H1 (cell line): ENCODE measurements at regions not wholly inside any gene's neighbourhood (a gene's known extent, or its start where the extent isn't known, plus 50 kb on each side); places are given as distances from the start of the nearest gene placed in this dataset.

Source experiments
- EGR1 ChIP-seq: IDR thresholded peaks from 2 replicates; pipeline ENCODE4 v1.6.1; 2011; ENCODE audit warnings: low read depth, low read length, borderline replicate concordance
- HDAC6 ChIP-seq: IDR thresholded peaks from one replicate; pipeline ENCODE4 v1.7.1; 2012; ENCODE audit warnings: low read depth, mild to moderate bottlenecking, inconsistent platforms, low read length, moderate library complexity
- JUN ChIP-seq: IDR thresholded peaks from 2 replicates; pipeline ENCODE4 v1.6.1; 2011; ENCODE audit warnings: low read depth, mild to moderate bottlenecking, improper control_type of control experiment, low read length
- RAD21 ChIP-seq, 2 experiments: IDR thresholded peaks in 1 of 2; conservative IDR thresholded peaks in 1 of 2; 2 replicates each; pipeline ENCODE4 v1.6.1; 2011; ENCODE audit warnings: low read depth in 2 of 2, low read length in 2 of 2, improper control_type of control experiment in 1 of 2, inconsistent platforms in 1 of 2, mild to moderate bottlenecking in 1 of 2, moderate library complexity in 1 of 2
- RBBP5 ChIP-seq: IDR thresholded peaks from 2 replicates; pipeline ENCODE4 v1.7.1; 2012; ENCODE audit warnings: low read depth, mild to moderate bottlenecking, inconsistent platforms, low read length, moderate library complexity, borderline replicate concordance
- RFX5 ChIP-seq: IDR thresholded peaks from 2 replicates; pipeline ENCODE4 v1.6.1; 2011; ENCODE audit warnings: low read depth, low read length, improper control_type of control experiment, borderline replicate concordance
- RNF2 ChIP-seq: fragments of 200-900, 300-1000 bp; sonication (generic); IDR thresholded peaks from 2 replicates; pipeline ENCODE4 v1.7.1; 2016; ENCODE audit warnings: borderline replicate concordance, low read depth, mild to moderate bottlenecking, antibody characterized with exemption, low read length; ENCODE audit not compliant: poor library complexity, severe bottlenecking; ENCODE audit errors: missing control alignments
- RXRA ChIP-seq: IDR thresholded peaks from 2 replicates; pipeline ENCODE4 v1.6.1; 2011; ENCODE audit warnings: low read depth, mild to moderate bottlenecking, low read length, moderate library complexity; ENCODE audit not compliant: insufficient read depth
- SAP30 ChIP-seq: fragments of 300-600 bp; sonication (generic); IDR thresholded peaks from 2 replicates; pipeline ENCODE4 v1.7.1; 2012; ENCODE audit warnings: low read length, moderate library complexity, mild to moderate bottlenecking, inconsistent platforms; ENCODE audit not compliant: insufficient read depth, insufficient replicate concordance
- SIX5 ChIP-seq: IDR thresholded peaks from 2 replicates; pipeline ENCODE4 v1.6.1; 2011; ENCODE audit warnings: mild to moderate bottlenecking, low read depth, low read length
- SP1 ChIP-seq: IDR thresholded peaks from 2 replicates; pipeline ENCODE4 v1.6.1; 2011; ENCODE audit warnings: low read depth, low read length
- SP4 ChIP-seq: IDR thresholded peaks from 2 replicates; pipeline ENCODE4 v1.6.1; 2012; ENCODE audit warnings: low read length, inconsistent platforms
- SUZ12 ChIP-seq: fragments of 200-600 bp; sonication (generic); IDR thresholded peaks from 2 replicates; pipeline ENCODE4 v1.6.1; 2012; ENCODE audit warnings: mild to moderate bottlenecking, inconsistent platforms, low read length, moderate library complexity, mixed read lengths
- TAF1 ChIP-seq: IDR thresholded peaks from 2 replicates; pipeline ENCODE4 v1.6.1; 2011; ENCODE audit warnings: mild to moderate bottlenecking, low read depth, low read length
- ZNF274 ChIP-seq: IDR thresholded peaks from 2 replicates; pipeline ENCODE4 v1.7.0; 2012; ENCODE audit warnings: low read length, borderline replicate concordance; ENCODE audit errors: extremely low read depth
- TF ChIP-seq, protein P1 (sequence below): IDR thresholded peaks from 2 replicates; pipeline ENCODE4 v1.6.1; 2011; ENCODE audit warnings: low read length, improper control_type of control experiment
- TF ChIP-seq, protein P2 (sequence below): IDR thresholded peaks from 2 replicates; pipeline ENCODE4 v1.6.1; 2011; ENCODE audit warnings: low read depth, mild to moderate bottlenecking, low read length; ENCODE audit not compliant: insufficient read depth
- TF ChIP-seq, protein P3 (sequence below), 3 experiments: IDR thresholded peaks; 1 replicate in 2 of 3; 2 replicates in 1 of 3; pipeline versions ENCODE4 v1.5.1 to v1.6.1; 2011; ENCODE audit warnings: low read length in 3 of 3, mild to moderate bottlenecking in 3 of 3, inconsistent platforms in 2 of 3, low read depth in 1 of 3, moderate library complexity in 1 of 3; ENCODE audit not compliant: insufficient read depth in 1 of 3; ENCODE audit errors: control extremely low read depth in 1 of 3

- no peak for TF ChIP-seq HDAC6
- no peak for TF ChIP-seq JUN
- no peak for TF ChIP-seq SP4
- TF ChIP-seq ZNF274: no peak
- TF ChIP-seq SAP30: no peak
- TF ChIP-seq TAF1: no peak
- no peak for TF ChIP-seq RNF2
- TF ChIP-seq, protein P1, sequence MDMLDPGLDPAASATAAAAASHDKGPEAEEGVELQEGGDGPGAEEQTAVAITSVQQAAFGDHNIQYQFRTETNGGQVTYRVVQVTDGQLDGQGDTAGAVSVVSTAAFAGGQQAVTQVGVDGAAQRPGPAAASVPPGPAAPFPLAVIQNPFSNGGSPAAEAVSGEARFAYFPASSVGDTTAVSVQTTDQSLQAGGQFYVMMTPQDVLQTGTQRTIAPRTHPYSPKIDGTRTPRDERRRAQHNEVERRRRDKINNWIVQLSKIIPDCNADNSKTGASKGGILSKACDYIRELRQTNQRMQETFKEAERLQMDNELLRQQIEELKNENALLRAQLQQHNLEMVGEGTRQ: no peak
- TF ChIP-seq, protein P2, sequence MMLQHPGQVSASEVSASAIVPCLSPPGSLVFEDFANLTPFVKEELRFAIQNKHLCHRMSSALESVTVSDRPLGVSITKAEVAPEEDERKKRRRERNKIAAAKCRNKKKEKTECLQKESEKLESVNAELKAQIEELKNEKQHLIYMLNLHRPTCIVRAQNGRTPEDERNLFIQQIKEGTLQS: no peak
- no peak for TF ChIP-seq SUZ12
- TF ChIP-seq RXRA: no peak
- TF ChIP-seq RFX5: no peak
- no peak for TF ChIP-seq EGR1
- TF ChIP-seq RAD21 (IDR thresholded peaks at IDR 0.05 in 1 of 2, conservative IDR thresholded peaks at IDR 0.05 in 1 of 2; ENCODE audit: low read depth in 2 of 2, low read length in 2 of 2): no peak
- TF ChIP-seq RBBP5: no peak
- no peak for TF ChIP-seq SIX5
- TF ChIP-seq SP1: no peak
- TF ChIP-seq, protein P3, sequence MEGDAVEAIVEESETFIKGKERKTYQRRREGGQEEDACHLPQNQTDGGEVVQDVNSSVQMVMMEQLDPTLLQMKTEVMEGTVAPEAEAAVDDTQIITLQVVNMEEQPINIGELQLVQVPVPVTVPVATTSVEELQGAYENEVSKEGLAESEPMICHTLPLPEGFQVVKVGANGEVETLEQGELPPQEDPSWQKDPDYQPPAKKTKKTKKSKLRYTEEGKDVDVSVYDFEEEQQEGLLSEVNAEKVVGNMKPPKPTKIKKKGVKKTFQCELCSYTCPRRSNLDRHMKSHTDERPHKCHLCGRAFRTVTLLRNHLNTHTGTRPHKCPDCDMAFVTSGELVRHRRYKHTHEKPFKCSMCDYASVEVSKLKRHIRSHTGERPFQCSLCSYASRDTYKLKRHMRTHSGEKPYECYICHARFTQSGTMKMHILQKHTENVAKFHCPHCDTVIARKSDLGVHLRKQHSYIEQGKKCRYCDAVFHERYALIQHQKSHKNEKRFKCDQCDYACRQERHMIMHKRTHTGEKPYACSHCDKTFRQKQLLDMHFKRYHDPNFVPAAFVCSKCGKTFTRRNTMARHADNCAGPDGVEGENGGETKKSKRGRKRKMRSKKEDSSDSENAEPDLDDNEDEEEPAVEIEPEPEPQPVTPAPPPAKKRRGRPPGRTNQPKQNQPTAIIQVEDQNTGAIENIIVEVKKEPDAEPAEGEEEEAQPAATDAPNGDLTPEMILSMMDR (IDR thresholded peaks at IDR 0.05; ENCODE audit: control extremely low read depth in 1 of 3, insufficient read depth in 1 of 3, low read depth in 1 of 3, low read length in 3 of 3): no peak
These were observed 1749.1 kb upstream of the SEL1L start (continued) for GRCh38 chr14:83282706-83283105.
